SK-N-SH (cell line): ENCODE measurements at regions not wholly inside any gene's neighbourhood (a gene's known extent, or its start where the extent isn't known, plus 50 kb on each side); places are given as distances from the start of the nearest gene placed in this dataset.

Experiments
- ELF1 ChIP-seq: IDR thresholded peaks from 2 replicates; pipeline ENCODE4 v1.4.0; 2012
- EP300 ChIP-seq, 2 experiments: IDR thresholded peaks; 2 replicates each; pipeline versions ENCODE4 v1.4.0 to v1.6.1; 2012; ENCODE audit warnings: borderline replicate concordance in 1 of 2, low read depth in 1 of 2, low read length in 1 of 2
- FOSL2 ChIP-seq: IDR thresholded peaks from 2 replicates; pipeline ENCODE4 v1.4.0; 2012; ENCODE audit warnings: low read depth, mild to moderate bottlenecking, moderate library complexity, borderline replicate concordance
- GABPA ChIP-seq: IDR thresholded peaks from 2 replicates; pipeline ENCODE4 v1.4.0; 2012; ENCODE audit warnings: low read depth, mild to moderate bottlenecking
- MAX ChIP-seq: IDR thresholded peaks from 2 replicates; pipeline ENCODE4 v1.4.0; 2012; ENCODE audit warnings: low read depth
- MXI1 ChIP-seq: IDR thresholded peaks from 2 replicates; pipeline ENCODE4 v1.6.1; 2012; ENCODE audit warnings: mild to moderate bottlenecking, low read depth, low read length, improper control_type of control experiment
- RAD21 ChIP-seq: IDR thresholded peaks from 2 replicates; pipeline ENCODE4 v1.6.1; 2012; ENCODE audit warnings: mild to moderate bottlenecking, low read length
- TF ChIP-seq, protein P1 (sequence below): fragments of 200-600 bp; sonication (generic); IDR thresholded peaks from 2 replicates; pipeline ENCODE4 v1.6.1; 2017; ENCODE audit warnings: antibody characterized with exemption, mild to moderate bottlenecking, moderate library complexity

DNA sequence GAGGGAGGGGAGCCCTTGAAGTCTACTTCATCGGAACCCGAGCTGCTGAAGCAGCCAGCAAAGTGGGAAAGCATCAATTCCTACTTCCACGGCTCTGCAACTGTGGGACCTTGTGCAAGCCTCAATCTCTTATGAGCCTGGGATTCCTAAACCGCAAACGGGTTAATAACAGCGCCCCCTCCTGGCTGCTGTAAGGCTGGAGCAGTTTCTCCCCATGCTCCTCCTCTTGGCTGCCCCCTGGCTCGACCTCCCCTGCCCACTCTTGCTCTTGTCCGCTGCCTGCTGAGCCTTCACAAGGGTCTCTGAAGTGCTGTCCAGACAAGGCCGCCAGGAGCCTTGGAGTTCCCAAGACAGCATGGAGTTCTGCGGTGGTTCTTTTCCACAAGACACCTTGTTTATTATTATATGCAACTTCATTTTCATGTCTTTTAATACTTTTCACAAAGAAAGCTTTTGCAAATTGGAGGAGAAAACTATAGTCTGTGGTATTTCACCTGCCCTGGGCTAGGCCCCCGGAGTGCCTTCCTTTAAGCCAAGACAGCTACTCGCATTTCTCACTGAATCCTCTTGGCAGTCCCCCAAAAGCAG lies 157.2 kb downstream of the DDX1 start:
- TF ChIP-seq RAD21 (peak; percentile 36; the same call in 1 of the 2 replicates), EP300 (IDR thresholded peaks at IDR 0.05; ENCODE audit: borderline replicate concordance in 1 of 2, low read depth in 1 of 2, low read length in 1 of 2) (no peak), ELF1 (no peak), MXI1 (no peak), GABPA (no peak), MAX (no peak), FOSL2 (no peak)
- TF ChIP-seq, protein P1, sequence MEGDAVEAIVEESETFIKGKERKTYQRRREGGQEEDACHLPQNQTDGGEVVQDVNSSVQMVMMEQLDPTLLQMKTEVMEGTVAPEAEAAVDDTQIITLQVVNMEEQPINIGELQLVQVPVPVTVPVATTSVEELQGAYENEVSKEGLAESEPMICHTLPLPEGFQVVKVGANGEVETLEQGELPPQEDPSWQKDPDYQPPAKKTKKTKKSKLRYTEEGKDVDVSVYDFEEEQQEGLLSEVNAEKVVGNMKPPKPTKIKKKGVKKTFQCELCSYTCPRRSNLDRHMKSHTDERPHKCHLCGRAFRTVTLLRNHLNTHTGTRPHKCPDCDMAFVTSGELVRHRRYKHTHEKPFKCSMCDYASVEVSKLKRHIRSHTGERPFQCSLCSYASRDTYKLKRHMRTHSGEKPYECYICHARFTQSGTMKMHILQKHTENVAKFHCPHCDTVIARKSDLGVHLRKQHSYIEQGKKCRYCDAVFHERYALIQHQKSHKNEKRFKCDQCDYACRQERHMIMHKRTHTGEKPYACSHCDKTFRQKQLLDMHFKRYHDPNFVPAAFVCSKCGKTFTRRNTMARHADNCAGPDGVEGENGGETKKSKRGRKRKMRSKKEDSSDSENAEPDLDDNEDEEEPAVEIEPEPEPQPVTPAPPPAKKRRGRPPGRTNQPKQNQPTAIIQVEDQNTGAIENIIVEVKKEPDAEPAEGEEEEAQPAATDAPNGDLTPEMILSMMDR: peak; percentile 16; the same call in 1 of the 2 replicates
